Activated T-helper 1 cell treated with anti-CD3 and anti-CD28 coated beads, Interleukin-2, amount 50 U/mL, for 16 hours (primary cell): ENCODE measurements at regions not wholly inside any gene's neighbourhood (a gene's known extent, or its start where the extent isn't known, plus 50 kb on each side); places are given as distances from the start of the nearest gene placed in this dataset.

Source experiments
- DNase-seq, 2 donors: peaks; one replicate each; pipeline ENCODE4 v3.0.0-alpha.2; 2020; ENCODE audit warnings: low read depth in 1 of 2, low spot score in 1 of 2

GRCh38 chr1:208931936-208932335 lies 651.6 kb upstream of the CAMK1G start:
- no peak for DNase-seq

DNA sequence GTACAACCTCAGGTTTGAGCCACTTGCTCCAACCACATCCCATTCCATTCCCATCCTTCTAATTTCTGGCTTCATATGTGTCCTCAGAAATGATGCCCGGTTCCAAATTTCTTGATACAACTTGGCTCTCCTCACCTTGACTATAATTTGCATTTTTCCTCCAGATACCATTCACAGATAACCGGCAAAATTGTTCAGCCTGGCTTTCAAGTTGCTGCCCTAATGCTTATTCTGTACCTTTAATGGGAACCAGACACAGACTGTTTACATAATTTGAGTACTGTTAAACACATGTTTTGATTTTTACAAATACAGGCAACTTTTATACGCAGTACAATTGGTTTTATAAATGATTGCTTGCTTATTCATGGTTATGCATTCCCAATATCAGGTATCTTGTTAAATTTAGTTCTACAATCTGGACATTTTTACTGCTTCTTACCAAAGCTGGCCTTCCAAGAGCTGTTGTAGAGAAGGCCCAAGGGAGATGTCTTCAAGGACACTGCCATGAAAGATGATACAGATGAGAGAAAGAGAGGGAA lies 649.5 kb upstream of the CAMK1G start:
- no peak for DNase-seq

- DNase-seq, result no peak
Observed at GRCh38 chr1:208934933-208935332, 648.6 kb upstream of the CAMK1G start.

- DNase-seq, result no peak
Observed at GRCh38 chr1:208935517-208936187, 647.9 kb upstream of the CAMK1G start.

DNA sequence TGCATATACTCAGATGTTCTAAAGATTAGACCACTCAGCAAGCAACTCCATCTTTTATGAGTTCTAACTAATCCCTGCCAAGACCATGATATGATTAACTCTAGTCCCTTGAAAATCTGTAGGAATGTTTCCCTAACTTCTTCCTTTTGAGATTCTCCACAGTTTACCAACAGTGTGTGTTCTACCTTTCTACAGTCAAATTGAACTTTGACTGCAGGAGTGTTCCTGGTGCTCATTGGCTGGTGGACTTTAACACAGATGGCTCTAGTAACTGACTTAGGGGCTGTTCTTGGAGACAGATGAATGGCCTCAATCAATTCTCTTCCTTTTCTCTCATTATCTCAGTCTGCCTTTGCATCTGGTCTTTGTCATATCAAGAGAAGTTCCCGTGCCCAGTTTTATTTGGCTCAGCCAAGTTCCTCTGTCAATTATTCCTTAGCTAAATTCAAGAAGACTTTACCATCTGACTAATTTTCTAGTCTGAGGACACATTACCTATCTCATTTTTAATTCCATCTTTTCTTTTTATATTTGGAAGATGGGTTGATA lies 643.9 kb upstream of the CAMK1G start:
- no peak for DNase-seq

DNA sequence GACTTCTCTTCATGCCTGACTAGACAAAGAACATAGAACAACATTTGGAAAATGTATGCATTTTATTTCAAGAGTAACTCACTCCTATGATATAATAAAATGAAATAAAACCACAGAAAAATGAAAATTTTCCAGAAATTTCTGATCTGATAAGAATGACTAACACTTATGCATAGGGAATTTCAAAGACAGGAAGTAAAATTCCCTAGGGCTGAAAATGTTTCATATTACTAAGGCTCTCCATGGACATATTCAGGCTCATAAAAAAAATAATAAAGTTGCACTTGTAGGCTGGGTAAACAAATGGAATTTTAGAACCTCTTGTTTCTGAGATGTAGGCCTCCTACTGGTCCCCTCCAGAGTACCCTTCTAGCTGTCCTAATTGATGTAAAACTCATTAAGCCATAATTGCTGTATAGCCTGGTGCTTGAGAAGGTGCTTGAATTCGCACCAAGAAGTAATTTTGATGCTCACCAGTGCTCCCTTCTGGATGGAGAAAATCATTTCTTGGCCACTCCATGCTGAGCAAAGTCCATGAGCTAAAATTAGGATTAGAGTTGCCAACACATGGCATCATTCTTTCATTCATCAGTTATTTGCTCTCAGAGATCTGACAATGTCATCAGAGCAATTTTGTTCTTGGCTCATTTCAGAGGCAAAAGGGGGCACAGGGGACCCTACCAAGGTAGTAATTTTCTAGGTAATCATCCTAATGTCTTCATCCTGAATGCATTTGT lies 641.0 kb upstream of the CAMK1G start:
- no peak for DNase-seq

DNA sequence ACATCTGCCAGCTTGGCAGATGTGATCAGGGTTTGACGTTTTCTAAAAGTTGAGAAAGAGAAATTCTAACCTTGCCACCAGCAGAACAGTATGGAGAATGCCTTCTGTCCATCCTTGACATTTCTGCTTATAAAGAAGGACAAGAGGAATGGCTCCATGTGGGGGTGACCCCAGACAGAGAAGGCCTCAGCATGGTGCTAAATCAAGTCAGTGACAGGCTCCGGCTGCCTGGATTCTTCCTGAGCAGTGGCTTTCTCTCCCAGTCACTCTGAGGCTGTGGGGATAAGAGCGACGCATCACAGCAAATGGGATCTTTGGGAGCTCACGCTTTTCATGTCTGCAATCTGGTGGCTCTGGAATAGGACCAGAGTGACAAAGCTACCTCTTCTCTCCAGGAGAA lies 640.2 kb upstream of the CAMK1G start:
- DNase-seq, result no peak

- no peak for DNase-seq
Observed at GRCh38 chr1:208944981-208945451, 638.5 kb upstream of the CAMK1G start.

DNA sequence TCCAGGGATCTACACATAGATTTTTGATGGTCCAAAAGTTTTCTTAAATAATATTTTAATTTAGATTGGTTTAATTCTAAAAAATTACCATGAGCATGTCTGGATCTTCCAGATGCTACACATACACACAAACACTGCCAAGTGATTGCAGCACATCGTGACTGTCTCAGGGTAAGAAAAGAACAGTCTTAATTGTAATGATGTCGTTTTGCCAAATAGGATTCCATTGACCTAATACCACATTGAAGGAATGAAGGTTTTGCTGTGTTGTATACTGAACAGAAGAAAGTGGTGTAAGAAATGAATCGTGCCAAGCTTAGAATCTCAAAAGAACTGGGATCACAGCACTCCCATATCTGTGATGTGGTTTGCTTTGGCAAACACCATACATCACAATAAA lies 633.3 kb upstream of the CAMK1G start:
- no peak for DNase-seq

DNA sequence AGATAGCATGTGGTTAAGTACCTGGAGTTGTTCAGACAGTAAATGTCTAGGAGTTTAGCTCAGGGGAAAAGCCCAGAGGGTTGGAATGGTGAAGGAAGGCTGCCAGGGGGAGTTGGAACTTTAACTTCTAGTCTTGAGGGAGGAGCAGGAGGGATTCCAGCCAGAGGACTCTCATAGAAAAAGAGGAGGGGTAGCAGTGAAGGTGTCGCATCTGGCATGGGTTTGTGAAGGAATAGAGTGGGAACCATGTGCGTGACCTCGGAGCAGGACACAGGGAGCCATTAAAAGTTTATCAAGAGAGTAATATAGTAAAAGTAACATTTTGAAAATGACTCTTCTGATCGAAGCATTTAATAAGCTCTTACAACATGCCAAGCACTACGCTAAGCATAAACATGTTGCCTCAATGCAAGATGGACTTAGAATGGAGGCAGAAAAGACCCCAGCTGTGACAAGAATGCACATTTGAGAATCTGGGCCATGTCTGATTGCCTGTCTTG lies 632.4 kb upstream of the CAMK1G start:
- DNase-seq, result no peak

DNA sequence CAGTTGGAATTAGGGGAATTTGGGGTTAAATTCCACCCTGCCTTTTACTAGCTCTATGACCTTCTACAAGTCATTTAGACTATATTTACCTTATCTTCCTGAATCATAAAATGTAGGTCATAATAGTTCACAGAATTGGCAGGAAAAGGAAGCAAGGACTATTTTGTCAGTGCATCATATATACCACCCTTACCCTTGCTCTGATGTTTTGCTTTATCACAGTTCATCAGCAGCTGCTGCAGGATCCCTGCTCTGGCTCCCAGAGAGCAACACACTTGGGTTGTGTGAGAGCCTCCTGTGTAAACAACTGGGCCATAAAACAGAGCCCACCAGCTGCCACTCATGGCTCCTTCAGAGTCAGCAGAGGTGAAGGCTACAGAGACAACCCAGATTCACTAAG lies 631.6 kb upstream of the CAMK1G start:
- no peak for DNase-seq

DNA sequence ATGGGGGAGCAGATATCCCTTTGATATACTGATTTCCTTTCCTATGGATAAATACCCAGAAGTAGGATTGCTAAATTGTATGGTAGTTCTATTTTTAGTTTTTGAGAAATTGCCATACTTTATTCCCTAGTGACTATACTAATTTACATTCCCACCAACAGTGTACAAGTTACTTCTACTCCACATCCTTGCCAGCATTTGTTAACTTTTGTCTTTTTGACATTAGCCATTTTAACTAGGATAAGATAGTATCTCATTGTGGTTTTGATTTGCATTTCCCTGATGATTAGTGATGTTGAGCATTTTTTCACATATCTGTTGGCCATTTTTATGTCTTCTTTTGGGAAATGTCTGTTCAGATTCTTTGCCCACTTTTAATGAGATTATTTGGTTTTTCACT lies 620.6 kb upstream of the CAMK1G start:
- DNase-seq, result no peak

- no peak for DNase-seq
Observed at GRCh38 chr1:208965351-208965750, 618.2 kb upstream of the CAMK1G start.

GRCh38 chr1:208967334-208967733 lies 616.2 kb upstream of the CAMK1G start:
- DNase-seq, result no peak

DNA sequence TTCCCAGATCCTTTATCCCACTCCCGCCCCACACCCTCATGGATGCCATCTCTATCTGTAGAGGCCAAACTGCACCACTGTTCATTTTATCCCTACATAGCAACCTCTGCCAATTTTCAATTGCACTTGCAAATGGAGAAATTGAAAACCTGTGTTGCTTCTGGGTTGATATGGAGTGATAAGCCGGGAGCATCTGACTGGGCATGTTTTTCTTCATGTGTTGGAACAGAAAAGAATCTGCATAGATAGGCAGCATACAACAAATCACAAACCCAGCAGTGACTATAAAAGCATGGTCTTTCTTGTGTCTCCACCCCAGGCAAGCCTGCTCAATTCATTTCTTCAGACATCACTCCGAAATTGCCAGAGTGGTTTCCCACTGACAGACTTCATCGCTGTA lies 608.8 kb upstream of the CAMK1G start:
- no peak for DNase-seq

DNA sequence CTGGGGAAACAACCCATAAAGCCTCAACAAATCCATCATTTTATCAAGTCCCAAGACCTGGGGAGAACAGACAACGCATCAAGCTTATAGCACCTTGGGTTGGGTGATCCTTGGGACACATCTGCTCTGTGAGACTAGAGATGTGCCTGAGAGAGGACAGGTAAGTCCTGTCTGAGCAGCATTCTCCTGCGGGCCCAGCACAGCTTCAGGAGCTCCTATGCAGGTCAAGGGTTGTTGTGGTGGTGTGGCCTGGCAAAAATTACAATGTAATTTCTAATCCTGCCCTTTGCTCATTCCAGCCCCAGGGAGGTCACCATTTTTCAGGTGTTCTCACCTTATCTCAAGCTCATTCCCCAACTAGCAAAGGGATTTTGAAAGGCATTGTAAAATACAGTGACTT lies 608.1 kb upstream of the CAMK1G start:
- DNase-seq, result no peak

- DNase-seq, result no peak
Observed at GRCh38 chr1:208977012-208977411, 606.5 kb upstream of the CAMK1G start.

DNA sequence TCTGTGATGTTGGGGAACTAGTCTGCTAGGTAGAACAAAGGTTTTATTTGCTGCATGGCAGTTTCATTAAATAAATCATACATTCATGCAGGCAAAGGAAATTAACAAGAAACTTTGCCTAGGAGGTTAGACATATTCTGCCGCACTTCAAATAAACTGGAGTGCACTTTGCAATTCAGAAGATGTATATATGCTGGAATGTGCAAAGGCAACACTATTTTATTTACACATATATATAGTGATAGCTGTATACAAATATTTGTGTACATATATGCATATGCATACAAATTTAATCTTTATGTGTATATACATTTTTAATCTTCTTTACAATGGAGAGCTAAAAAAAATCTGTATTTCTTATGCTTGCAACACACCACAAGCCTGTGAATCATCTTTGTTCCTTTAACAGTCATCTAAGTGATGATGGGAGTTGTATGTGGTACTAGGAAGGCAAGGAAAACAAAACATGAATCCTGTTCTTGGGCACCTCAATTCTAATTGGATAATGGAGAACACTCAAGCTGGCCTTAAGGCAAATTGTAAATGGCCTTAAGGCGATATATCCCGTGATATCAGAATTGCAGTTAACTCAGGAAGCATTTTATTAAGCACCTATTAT lies 605.8 kb upstream of the CAMK1G start:
- DNase-seq, result no peak

- DNase-seq, result no peak
Observed at GRCh38 chr1:208979776-208980175, 603.7 kb upstream of the CAMK1G start.

- no peak for DNase-seq
Observed at GRCh38 chr1:208980605-208981004, 602.9 kb upstream of the CAMK1G start.

DNA sequence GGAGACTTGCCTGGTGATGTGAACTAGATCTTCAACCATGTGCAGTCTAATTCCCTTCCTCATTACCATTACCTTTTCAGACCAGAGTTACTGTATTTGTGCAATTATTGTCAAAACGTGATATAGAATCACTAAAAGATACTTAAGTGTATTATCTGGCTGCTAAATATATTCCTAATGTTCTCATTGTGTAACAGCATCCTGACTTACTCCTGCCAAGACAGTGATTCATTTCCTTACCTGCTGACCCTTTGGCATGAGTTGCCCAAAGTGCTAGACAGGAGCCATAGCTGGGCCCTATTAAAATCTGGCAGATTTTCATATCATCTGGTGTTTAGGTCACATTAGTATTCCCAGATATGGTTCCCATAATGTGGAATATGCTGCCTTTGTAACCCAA lies 598.3 kb upstream of the CAMK1G start:
- no peak for DNase-seq

DNA sequence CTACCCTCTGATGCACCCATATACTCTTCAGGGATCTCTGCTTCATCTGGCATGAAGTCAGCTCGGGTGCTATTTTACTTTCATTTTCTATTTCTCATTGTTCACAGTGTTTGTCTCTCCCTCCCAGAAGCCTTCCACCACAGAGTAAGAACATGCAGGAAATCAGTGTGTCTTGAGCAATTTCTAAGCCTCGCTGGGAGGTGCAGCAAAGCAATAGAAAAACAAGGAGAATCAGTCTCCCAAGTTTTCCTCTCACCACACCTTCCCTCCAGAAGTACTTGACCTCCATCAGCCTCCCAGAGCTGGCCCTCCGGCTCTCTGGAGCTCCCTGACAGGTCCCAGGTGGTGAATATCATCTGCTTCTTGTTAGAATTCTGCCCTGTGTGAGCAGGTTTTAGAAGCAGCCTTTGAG lies 594.7 kb upstream of the CAMK1G start:
- DNase-seq, result peak in 1 of 2 donors; percentile 0
